Large intestine (tissue), 3 donors: ENCODE measurements at regions not wholly inside any gene's neighbourhood (a gene's known extent, or its start where the extent isn't known, plus 50 kb on each side); places are given as distances from the start of the nearest gene placed in this dataset.
"Not testable (repeated sequence)": the region's sequence is repeated elsewhere in the genome, so short reads cannot be mapped to it uniquely, and the experiment has no call there.

Experiments used
- DNase-seq, 2 donors: peaks; one replicate each; pipeline versions ENCODE4 v3.0.0 to v3.0.0-alpha.2; 2013
- H3K27ac ChIP-seq: one replicate; pipeline ENCODE4 v1.5.1; 2013; ENCODE audit warnings: low read length
- H3K27me3 ChIP-seq: 2 replicates; pipeline ENCODE4 v1.6.1; 2013; ENCODE audit warnings: low read length; ENCODE audit not compliant: control insufficient read depth, insufficient read depth
- H3K36me3 ChIP-seq: 2 replicates; pipeline ENCODE4 v1.6.1; 2013; ENCODE audit warnings: low read length; ENCODE audit not compliant: control insufficient read depth, insufficient read depth
- H3K4me1 ChIP-seq: one replicate; pipeline ENCODE4 v1.6.1; 2013; ENCODE audit warnings: low read length; ENCODE audit not compliant: control insufficient read depth, insufficient read depth
- H3K4me3 ChIP-seq: one replicate; pipeline ENCODE4 v1.5.1; 2013; ENCODE audit warnings: low read length
- H3K9me3 ChIP-seq: one replicate; pipeline ENCODE4 v1.6.1; 2013; ENCODE audit warnings: mild to moderate bottlenecking, low read depth, low read length, moderate library complexity; ENCODE audit not compliant: control insufficient read depth
- WGBS: methylation state at CpG from one replicate; pipeline ENCODE4 v1.1.5; 2013; ENCODE audit warnings: low lambda C conversion rate; ENCODE audit not compliant: insufficient coverage; 5-methylcytosine and 5-hydroxymethylcytosine counted together

- WGBS: no CpG with 5 or more reads among the region's 4 CpGs
- H3K27me3 ChIP-seq: no peaks in the 10 kb centered on the region
- H3K9me3 ChIP-seq: no peaks in the 10 kb centered on the region
- H3K27ac ChIP-seq: no peak overlapping the region
- H3K4me1 ChIP-seq: no peaks in the 10 kb centered on the region
- no peaks in the 10 kb centered on the region for H3K36me3 ChIP-seq
- no peak overlapping the region for H3K4me3 ChIP-seq
- no peak for DNase-seq
Measured at GRCh38 chr14:25351269-25351668, 301.3 kb upstream of the STXBP6 start.

GRCh38 chr14:25350802-25351201 is 300.9 kb upstream of the STXBP6 start:
- H3K27ac ChIP-seq: no peak overlapping the region
- H3K9me3 ChIP-seq: no peaks in the 10 kb centered on the region
- WGBS: no CpG with 5 or more reads among the region's 4 CpGs
- H3K27me3 ChIP-seq: no peaks in the 10 kb centered on the region
- DNase-seq: no peak
- H3K36me3 ChIP-seq: no peaks in the 10 kb centered on the region
- no peak overlapping the region for H3K4me3 ChIP-seq
- H3K4me1 ChIP-seq: no peaks in the 10 kb centered on the region

- Histone ChIP-seq H3K4me3 (no peak overlapping the region), H3K27ac (no peak overlapping the region), H3K27me3 (no peaks in the 10 kb centered on the region), H3K36me3 (no peaks in the 10 kb centered on the region), H3K9me3 (no peaks in the 10 kb centered on the region), H3K4me1 (no peaks in the 10 kb centered on the region)
- WGBS: no CpG with 5 or more reads among the region's 3 CpGs
- DNase-seq: no peak
Measured at GRCh38 chr14:25350021-25350420, 300.1 kb upstream of the STXBP6 start.

GRCh38 chr14:25349269-25349668 is 299.3 kb upstream of the STXBP6 start:
- Histone ChIP-seq H3K36me3 (no peaks in the 10 kb centered on the region), H3K4me1 (no peaks in the 10 kb centered on the region), H3K27ac (no peak overlapping the region), H3K27me3 (no peaks in the 10 kb centered on the region), H3K4me3 (no peak overlapping the region), H3K9me3 (no peaks in the 10 kb centered on the region)
- WGBS: no CpG with 5 or more reads among the region's 1 CpG
- no peak for DNase-seq

- no peak for DNase-seq
- 100% methylated on average over 1 of the region's 1 CpG for WGBS
- H3K9me3 ChIP-seq: no peaks in the 10 kb centered on the region
- H3K27ac ChIP-seq: no peak overlapping the region
- no peaks in the 10 kb centered on the region for H3K36me3 ChIP-seq
- no peaks in the 10 kb centered on the region for H3K4me1 ChIP-seq
- H3K4me3 ChIP-seq: no peak overlapping the region
- no peaks in the 10 kb centered on the region for H3K27me3 ChIP-seq
Measured at GRCh38 chr14:25340882-25341281, 290.9 kb upstream of the STXBP6 start.

GRCh38 chr14:25322784-25323183 is 272.8 kb upstream of the STXBP6 start:
- H3K9me3 ChIP-seq: no peaks in the 10 kb centered on the region
- H3K4me3 ChIP-seq: no peak overlapping the region
- no CpG with 5 or more reads among the region's 1 CpG for WGBS
- H3K36me3 ChIP-seq: no peaks in the 10 kb centered on the region
- DNase-seq: no peak
- no peak overlapping the region for H3K27ac ChIP-seq
- no peaks in the 10 kb centered on the region for H3K27me3 ChIP-seq
- no peaks in the 10 kb centered on the region for H3K4me1 ChIP-seq

GRCh38 chr14:25316007-25316406 is 266.1 kb upstream of the STXBP6 start:
- H3K4me3 ChIP-seq, H3K27me3 ChIP-seq, DNase-seq, H3K36me3 ChIP-seq, H3K27ac ChIP-seq, H3K9me3 ChIP-seq, H3K4me1 ChIP-seq: not testable (repeated sequence)
- WGBS: no CpG with 5 or more reads among the region's 6 CpGs

- no peaks in the 10 kb centered on the region for H3K4me1 ChIP-seq
- H3K27ac ChIP-seq: no peak overlapping the region
- no peaks in the 10 kb centered on the region for H3K27me3 ChIP-seq
- H3K36me3 ChIP-seq: no peaks in the 10 kb centered on the region
- no peak for DNase-seq
- H3K9me3 ChIP-seq: no peaks in the 10 kb centered on the region
- no peak overlapping the region for H3K4me3 ChIP-seq
- no CpG with 5 or more reads among the region's 3 CpGs for WGBS
Measured at GRCh38 chr14:25308244-25308643, 258.3 kb upstream of the STXBP6 start.

GRCh38 chr14:25303934-25304333 is 254.0 kb upstream of the STXBP6 start:
- H3K4me1 ChIP-seq: no peaks in the 10 kb centered on the region

GRCh38 chr14:25298238-25298637 is 248.3 kb upstream of the STXBP6 start:
- Histone ChIP-seq H3K36me3 (no peaks in the 10 kb centered on the region), H3K4me3 (no peak overlapping the region), H3K9me3 (no peaks in the 10 kb centered on the region), H3K4me1 (no peaks in the 10 kb centered on the region), H3K27me3 (no peaks in the 10 kb centered on the region), H3K27ac (no peak overlapping the region)
- no peak for DNase-seq

More at GRCh38 chr14:25303934-25304333, 254.0 kb upstream of the STXBP6 start:
- no peak overlapping the region for H3K4me3 ChIP-seq
- H3K27me3 ChIP-seq: no peaks in the 10 kb centered on the region
- H3K27ac ChIP-seq: no peak overlapping the region
- H3K9me3 ChIP-seq: no peaks in the 10 kb centered on the region
- H3K36me3 ChIP-seq: no peaks in the 10 kb centered on the region
- DNase-seq: no peak
- no CpG with 5 or more reads among the region's 2 CpGs for WGBS

GRCh38 chr14:25290154-25290553 is 240.2 kb upstream of the STXBP6 start:
- not testable (repeated sequence) for DNase-seq
- WGBS: no CpG with 5 or more reads among the region's 1 CpG

More at GRCh38 chr14:25290154-25290553, 240.2 kb upstream of the STXBP6 start:
- H3K27ac ChIP-seq, H3K4me1 ChIP-seq, H3K36me3 ChIP-seq, H3K27me3 ChIP-seq, H3K4me3 ChIP-seq, H3K9me3 ChIP-seq: not testable (repeated sequence)
